T-helper 2 cell treated with Interferon-gamma antibody and Interleukin-4, amounts not matched to agents 100 ng/mL and 5 ng/mL, for 36 hours (primary cell): ENCODE measurements at regions not wholly inside any gene's neighbourhood (a gene's known extent, or its start where the extent isn't known, plus 50 kb on each side); places are given as distances from the start of the nearest gene placed in this dataset.

ENCODE experiments used
- intact Hi-C: fragments of 100-400 bp; cut with micrococcal nuclease; formaldehyde crosslinking; loops from one replicate; pipeline ENCODE4 v1.15.1; 2023

GRCh38 chr14:96727073-96727472 is 70.1 kb upstream of the VRK1 start:
- intact Hi-C loops = no loop called here

GRCh38 chr14:96727491-96727890 is 69.7 kb upstream of the VRK1 start:
- intact Hi-C loops = no loop called here

DNA sequence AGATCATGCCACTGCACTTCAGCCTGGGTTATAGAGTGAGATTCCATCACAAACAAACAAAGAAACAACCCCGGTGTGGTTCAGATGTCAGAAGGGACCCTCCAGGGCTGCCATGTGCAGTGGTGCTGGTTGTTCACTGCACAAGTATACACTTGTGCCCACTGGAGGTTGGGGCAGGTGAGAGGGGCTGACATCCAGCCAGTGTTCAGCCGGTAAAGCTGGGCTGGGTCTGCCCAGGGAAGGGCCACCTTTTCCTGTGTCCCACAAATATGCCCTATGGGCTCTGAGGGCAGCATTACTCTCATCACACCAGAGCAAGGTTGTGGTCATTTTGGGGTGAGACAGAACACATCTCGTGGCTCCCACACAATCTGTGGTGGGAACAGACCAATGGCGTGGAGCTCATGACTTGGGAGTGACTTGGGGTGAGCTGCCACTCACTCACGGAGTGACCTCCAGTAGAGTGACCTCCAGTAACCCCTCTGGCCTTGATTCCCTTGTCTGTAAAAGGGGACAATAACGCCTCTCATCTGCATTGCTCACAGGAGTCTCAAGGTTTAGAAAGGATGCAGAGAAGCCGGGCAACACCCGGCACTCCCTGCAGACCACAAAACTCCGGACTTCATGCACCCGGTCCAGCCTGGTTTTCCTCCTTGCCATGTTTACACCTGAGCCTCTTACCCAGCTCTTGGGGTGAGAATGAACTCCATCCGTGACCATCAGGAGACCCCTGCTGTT is 69.0 kb upstream of the VRK1 start:
- intact Hi-C loops = no loop called here

- intact Hi-C loops = no loop called here
Measured at GRCh38 chr14:96729889-96730288, 67.3 kb upstream of the VRK1 start.

- intact Hi-C loops = no loop called here
Measured at GRCh38 chr14:96730386-96730785, 66.8 kb upstream of the VRK1 start.

DNA sequence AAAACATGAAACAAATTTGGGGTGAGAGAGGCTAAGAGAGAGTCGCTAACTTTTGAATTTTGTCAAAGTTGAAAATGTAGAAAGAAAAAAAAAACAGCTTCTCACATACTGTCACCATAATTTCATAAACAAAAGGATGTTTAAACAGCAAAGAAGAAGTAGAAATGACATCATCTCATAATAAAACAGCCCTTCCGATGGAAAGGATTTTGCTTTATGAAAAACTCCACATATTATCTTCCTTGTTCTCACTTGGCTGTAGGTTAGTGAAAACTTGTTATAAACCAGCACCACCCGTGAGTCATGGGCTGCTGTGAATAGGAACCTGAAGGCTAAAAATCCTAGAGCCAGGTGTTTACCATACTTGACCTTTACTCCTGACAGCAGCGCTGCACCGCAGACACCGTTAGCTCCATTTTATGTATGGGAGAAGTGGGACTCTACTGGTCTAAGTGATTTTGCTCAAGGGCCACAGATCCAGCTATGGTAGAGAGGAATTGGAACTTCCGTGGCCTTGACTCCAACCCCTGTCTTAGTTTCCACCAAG is 63.0 kb upstream of the VRK1 start:
- intact Hi-C loops = no loop called here

DNA sequence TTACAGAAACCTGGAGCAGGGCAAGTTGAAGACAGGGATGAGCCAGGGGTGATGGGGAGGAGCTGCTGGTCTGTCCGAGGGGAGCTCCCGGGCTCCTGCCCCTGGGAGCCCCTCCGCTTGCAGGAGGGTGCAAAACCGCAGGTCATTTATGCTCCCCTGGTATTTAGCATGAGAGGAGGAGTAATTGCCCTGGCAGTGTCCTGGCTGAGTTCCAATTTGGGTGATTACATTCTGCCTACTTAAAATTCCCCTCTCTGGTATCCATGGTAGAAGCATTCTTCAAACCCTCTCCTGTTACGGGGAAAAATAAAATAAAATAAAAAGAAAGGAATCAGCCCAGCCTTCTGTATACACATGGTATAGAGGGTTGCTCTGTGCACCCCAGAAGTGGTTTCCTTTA is 61.7 kb upstream of the VRK1 start:
- intact Hi-C loops = no loop called here

DNA sequence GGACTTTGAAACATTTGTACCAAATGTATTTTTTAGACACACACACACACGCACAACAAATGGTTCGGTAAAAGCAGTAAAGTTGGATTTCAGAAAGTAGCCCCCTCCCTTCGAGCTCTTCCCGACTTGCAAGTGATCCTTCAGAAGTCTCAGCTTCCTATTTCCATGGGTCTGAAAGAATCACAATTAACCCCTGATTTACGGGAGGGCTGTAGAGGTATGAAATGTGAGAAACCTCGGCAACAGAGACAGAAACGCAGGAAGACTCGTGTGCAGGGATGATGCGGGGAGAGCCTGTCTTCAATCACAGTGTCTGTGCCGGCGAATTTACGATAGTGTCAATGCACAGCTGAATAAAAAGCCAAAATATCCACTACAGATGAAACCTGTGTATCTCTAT is 60.7 kb upstream of the VRK1 start:
- intact Hi-C loops = no loop called here

GRCh38 chr14:96737881-96738280 is 59.3 kb upstream of the VRK1 start:
- intact Hi-C loops = no loop called here

GRCh38 chr14:96739200-96739910 is 57.8 kb upstream of the VRK1 start:
- intact Hi-C loops = no loop called here

DNA sequence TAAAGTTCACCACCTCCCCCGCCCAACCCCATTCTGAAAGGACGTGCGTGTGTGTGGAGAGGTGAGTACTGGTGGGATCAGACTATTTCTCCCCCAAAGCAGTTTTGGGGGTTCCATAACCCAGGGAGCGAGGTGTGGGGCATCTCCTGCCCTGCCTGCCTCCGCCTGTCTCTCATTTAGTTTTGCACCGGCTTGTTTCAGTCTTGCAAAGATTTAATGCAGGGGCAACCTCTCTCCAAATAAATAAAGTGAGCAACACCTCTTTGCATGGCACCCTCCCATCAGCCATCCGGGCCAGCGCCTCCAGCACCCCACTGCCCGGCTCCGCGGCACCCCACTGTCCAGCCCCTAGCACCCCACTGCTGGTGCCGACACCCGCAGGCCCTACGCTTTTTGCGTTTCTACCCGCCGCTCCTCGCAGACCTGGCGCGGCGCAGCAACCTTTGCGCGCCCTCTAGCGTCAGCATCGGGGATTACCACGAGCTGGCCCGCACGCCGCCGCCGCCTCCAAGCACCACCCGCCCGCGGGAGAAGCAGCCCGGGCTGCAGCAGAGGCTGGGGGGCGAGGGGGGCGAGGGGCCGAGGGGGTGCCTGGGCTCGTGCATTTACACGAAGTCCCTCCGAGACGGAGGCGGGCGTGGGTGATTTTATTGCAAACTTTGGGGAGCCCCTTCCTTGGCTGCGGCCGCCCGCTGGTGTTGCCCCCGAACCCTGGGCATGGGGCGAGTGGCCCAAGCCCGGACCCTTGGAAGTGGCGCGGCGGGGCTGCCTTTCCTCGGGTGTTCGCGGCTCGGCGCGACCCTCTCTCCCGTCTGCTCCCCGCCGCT is 55.8 kb upstream of the VRK1 start:
- intact Hi-C loops = loop anchor here (2.0 kb wide), 1 partner anchor 175 kb away; no protein-coding TSS in a partner anchor

DNA sequence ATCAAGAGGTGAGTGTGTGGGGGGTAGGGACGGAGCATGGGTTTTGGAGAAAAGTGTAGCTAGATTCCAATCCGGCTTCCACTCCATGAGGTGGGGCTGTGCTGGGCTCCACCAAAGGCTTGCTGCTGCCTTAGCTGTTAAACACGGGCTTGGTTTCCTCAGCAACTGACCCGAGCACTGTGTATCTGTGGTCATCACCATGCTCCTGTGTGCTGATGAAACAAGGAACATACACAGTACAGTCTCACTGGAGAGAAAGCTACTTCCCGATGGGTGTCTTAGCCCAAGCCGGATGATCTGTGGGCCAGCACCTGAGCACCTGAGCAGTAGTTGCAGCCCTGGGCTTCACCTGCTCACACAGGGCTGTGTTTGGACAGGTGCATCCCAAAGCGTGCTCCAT is 52.9 kb upstream of the VRK1 start:
- intact Hi-C loops = no loop called here

DNA sequence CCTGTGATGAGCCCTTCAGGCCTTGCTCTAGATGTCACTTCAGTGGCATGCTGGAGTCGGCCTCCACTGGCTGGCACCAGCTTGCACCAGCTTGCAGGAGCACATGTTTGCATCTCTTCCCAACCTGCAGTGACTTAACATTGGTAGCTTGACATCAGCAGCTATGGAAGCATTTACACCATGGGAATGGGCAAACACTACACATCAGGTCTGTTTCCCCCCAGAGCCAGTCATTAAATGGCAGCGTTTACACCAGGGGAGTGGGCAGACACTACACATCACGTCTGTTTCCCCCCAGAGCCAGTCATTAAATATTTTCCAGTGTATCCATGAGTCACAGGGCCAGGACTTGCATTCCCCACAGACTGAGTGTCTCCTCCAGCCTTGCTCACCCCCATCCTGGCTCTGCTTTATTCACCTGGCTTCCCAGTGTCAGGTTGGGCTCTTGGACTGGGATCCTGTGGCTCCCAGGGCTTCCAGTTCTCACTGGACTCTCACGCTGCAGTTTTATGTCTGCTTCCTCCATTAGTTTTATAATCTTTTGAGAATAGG is 51.6 kb upstream of the VRK1 start:
- intact Hi-C loops = no loop called here

DNA sequence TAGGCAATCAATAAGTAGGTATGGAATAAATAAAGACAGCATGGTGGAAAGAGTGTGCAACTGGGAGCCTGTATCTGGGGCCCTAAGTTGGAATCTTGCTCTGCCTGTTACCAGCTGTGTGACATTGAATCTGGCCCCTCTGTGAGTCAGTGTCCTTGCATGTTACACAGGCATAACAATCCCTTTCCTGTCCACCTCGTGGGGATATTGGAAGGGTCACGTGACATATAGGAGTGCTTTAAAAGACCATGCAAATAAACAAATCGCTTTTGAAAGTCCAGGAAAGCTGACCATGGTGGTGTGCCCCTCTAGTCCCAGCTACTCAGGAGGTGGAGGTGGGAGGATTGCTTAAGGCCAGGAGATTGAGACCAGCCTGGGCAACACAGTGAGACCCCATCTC is 51.1 kb upstream of the VRK1 start:
- intact Hi-C loops = no loop called here

DNA sequence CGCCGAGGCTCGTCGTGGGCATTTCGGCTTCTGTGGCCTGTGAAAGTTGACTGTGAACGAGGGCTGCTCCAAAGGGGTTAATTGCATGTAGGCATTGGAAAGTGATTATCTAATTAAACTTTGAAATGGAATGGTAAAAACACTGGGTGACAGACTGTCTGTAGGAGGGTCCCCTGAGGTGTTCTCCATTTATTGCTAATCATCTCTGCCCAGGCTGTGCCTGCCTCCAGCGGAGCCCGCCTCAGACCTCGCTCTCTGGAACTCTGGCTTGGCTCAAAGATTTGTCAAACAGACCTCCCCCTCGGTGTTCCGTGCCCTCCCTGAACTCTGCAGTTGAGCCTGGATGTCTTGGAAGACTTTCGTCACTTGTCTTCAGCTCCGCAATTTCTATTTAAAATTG is 50.2 kb upstream of the VRK1 start:
- intact Hi-C loops = no loop called here
